ENCODE measurements at regions not wholly inside any gene's neighbourhood (a gene's known extent, or its start where the extent isn't known, plus 50 kb on each side); places are given as distances from the start of the nearest gene placed in this dataset.

- TF ChIP-seq POLR2A (IDR thresholded peaks at IDR 0.05) (no peak), CTCF (IDR thresholded peaks at IDR 0.05) (no peak)
Measured at GRCh38 chr4:153905231-153905630, 116.3 kb upstream of the SFRP2 start.
